ENCODE measurements at regions not wholly inside any gene's neighbourhood (a gene's known extent, or its start where the extent isn't known, plus 50 kb on each side); places are given as distances from the start of the nearest gene placed in this dataset.

GRCh38 chr2:238518172-238518820, 91.6 kb downstream of the ASB1 start:
- Histone ChIP-seq H3K79me2 (ENCODE audit: insufficient read depth) (no peaks in the 10 kb centered on the region), H3K4me3 (ENCODE audit: low read depth in 2 of 2, low read length in 1 of 2) (no peak overlapping the region), H3K9ac (no peak overlapping the region), H2AFZ (ENCODE audit: low read depth) (no peak overlapping the region), H3K4me2 (no peak overlapping the region), H3F3A (replicated peaks; ENCODE audit: insufficient read depth) (no peaks in the 10 kb centered on the region), H3K9me2 (no peaks in the 10 kb centered on the region), H4K20me1 (ENCODE audit: insufficient read depth) (no peaks in the 10 kb centered on the region), H3K9me3 (peaks cover 5% of the 10 kb centered on the region; the same call in 1 of the 2 replicates), H3K4me1 (ENCODE audit: control insufficient read depth in 1 of 2, insufficient read depth in 2 of 2, low read depth in 1 of 2, low read length in 1 of 2) (peaks cover 0 to 7% of the 10 kb centered on the region in 2 experiments; a peak in 1 of 4 replicates), H3K36me3 (replicated peaks in 1 of 2; ENCODE audit: control insufficient read depth in 1 of 2, insufficient read depth in 2 of 2, low read length in 1 of 2) (no peaks in the 10 kb centered on the region), H3K27ac (ENCODE audit: low read depth in 2 of 2, low read length in 1 of 2) (no peak overlapping the region), H3K27me3 (ENCODE audit: insufficient read depth) (no peaks in the 10 kb centered on the region)
- 74% methylated on average over 20 of the region's 20 CpGs for WGBS (ENCODE audit: low lambda C conversion rate)
- no peak for TF ChIP-seq FOXJ3 (CRISPR knock-in tag; IDR thresholded peaks at IDR 0.05)
- no peak for TF ChIP-seq PBX3 (IDR thresholded peaks at IDR 0.05)
- no peak for TF ChIP-seq ELF1 (IDR thresholded peaks at IDR 0.05)
- TF ChIP-seq ZBTB33 (IDR thresholded peaks at IDR 0.05; ENCODE audit: borderline replicate concordance, low read depth) = no peak
- TF ChIP-seq GABPA (IDR thresholded peaks at IDR 0.05; ENCODE audit: low read depth) = no peak
- no peak for TF ChIP-seq TCF12 (IDR thresholded peaks at IDR 0.05)
- TF ChIP-seq IRF3 (IDR thresholded peaks at IDR 0.05; ENCODE audit: low read depth, low read length) = no peak
- no peak for TF ChIP-seq JUND (IDR thresholded peaks at IDR 0.05)
- no peak for TF ChIP-seq TEAD4 (IDR thresholded peaks at IDR 0.05; ENCODE audit: borderline replicate concordance, insufficient read depth)
- no peak for TF ChIP-seq MAX (IDR thresholded peaks at IDR 0.05; ENCODE audit: low read depth)
- no peak for TF ChIP-seq FOSL2 (IDR thresholded peaks at IDR 0.05; ENCODE audit: borderline replicate concordance, low read depth)
- no peak for TF ChIP-seq MXI1 (IDR thresholded peaks at IDR 0.05; ENCODE audit: low read depth, low read length)
- no peak for TF ChIP-seq SMC3 (IDR thresholded peaks at IDR 0.05; ENCODE audit: low read depth, low read length)
- CTCF ChIA-PET = interaction anchor here (1.1 to 4.0 kb wide), 4 partner anchors 10 to 267 kb away, joined by 3 to 25 read pairs (median 5); no protein-coding TSS in a partner anchor
- DNase-seq = no peak
- POLR2A ChIA-PET = no interaction called here

GRCh38 chr2:238518821-238519186, 92.1 kb downstream of the ASB1 start:
- Histone ChIP-seq H3K4me3 (ENCODE audit: low read depth in 2 of 2, low read length in 1 of 2) (no peak overlapping the region), H2AFZ (ENCODE audit: low read depth) (no peak overlapping the region), H3K9me3 (peaks cover 5% of the 10 kb centered on the region; the same call in 1 of the 2 replicates), H3K4me2 (no peak overlapping the region), H3F3A (replicated peaks; ENCODE audit: insufficient read depth) (no peaks in the 10 kb centered on the region), H4K20me1 (ENCODE audit: insufficient read depth) (no peaks in the 10 kb centered on the region), H3K4me1 (ENCODE audit: control insufficient read depth in 1 of 2, insufficient read depth in 2 of 2, low read depth in 1 of 2, low read length in 1 of 2) (peaks cover 0 to 12% of the 10 kb centered on the region in 2 experiments; a peak in 1 of 4 replicates), H3K9me2 (no peaks in the 10 kb centered on the region), H3K27me3 (ENCODE audit: insufficient read depth) (no peaks in the 10 kb centered on the region), H3K36me3 (replicated peaks in 1 of 2; ENCODE audit: control insufficient read depth in 1 of 2, insufficient read depth in 2 of 2, low read length in 1 of 2) (no peaks in the 10 kb centered on the region), H3K9ac (no peak overlapping the region), H3K79me2 (ENCODE audit: insufficient read depth) (no peaks in the 10 kb centered on the region), H3K27ac (ENCODE audit: low read depth in 2 of 2, low read length in 1 of 2) (no peak overlapping the region)
- ChIA-PET CTCF (interaction anchor here (1.7 to 4.0 kb wide), 2 partner anchors 15 to 266 kb away, joined by 6 to 25 read pairs; no protein-coding TSS in a partner anchor), POLR2A (no interaction called here)
- no peak for TF ChIP-seq MEF2A (IDR thresholded peaks at IDR 0.05; ENCODE audit: borderline replicate concordance, low read depth)
- TF ChIP-seq YY1 (IDR thresholded peaks at IDR 0.05; ENCODE audit: low read depth) = no peak
- TF ChIP-seq FOXJ3 (CRISPR knock-in tag; IDR thresholded peaks at IDR 0.05) = no peak
- DNase-seq = no peak
- 63% methylated on average over 7 of the region's 7 CpGs for WGBS (ENCODE audit: low lambda C conversion rate)

Data from SK-N-SH (cell line).